ENCODE measurements at regions not wholly inside any gene's neighbourhood (a gene's known extent, or its start where the extent isn't known, plus 50 kb on each side); places are given as distances from the start of the nearest gene placed in this dataset.

- Histone ChIP-seq H2BK20ac (ENCODE audit: low read depth, low read length, poor library complexity, severe bottlenecking) (no peak overlapping the region), H3K27me3 (ENCODE audit: insufficient read depth, low read length) (no peaks in the 10 kb centered on the region), H3K23me2 (ENCODE audit: insufficient read length, low read depth, low read length, poor library complexity, severe bottlenecking) (no peaks in the 10 kb centered on the region), H4K5ac (ENCODE audit: insufficient read length, low read depth, low read length) (no peak overlapping the region), H2AK5ac (ENCODE audit: insufficient read length, low read length) (no peak overlapping the region), H3K27ac (ENCODE audit: insufficient read length, low read depth, low read length) (no peak overlapping the region), H2BK15ac (ENCODE audit: low read depth, low read length) (no peak overlapping the region), H4K20me1 (ENCODE audit: control insufficient read depth, insufficient read depth, insufficient read length) (no peaks in the 10 kb centered on the region), H3K79me1 (ENCODE audit: insufficient read depth, low read depth, low read length, poor library complexity, severe bottlenecking) (no peaks in the 10 kb centered on the region), H3K9me3 (ENCODE audit: control insufficient read depth, low read depth, low read length) (no peaks in the 10 kb centered on the region), H3K23ac (ENCODE audit: insufficient read length, low read depth, low read length) (no peak overlapping the region), H4K8ac (replicated peaks; ENCODE audit: insufficient read length, low read depth, low read length) (no peak overlapping the region), H3K9ac (ENCODE audit: extremely low read depth, insufficient read length, low read length) (no peak overlapping the region), H3K56ac (ENCODE audit: insufficient read length, low read depth, low read length) (no peak overlapping the region), H3K79me2 (ENCODE audit: insufficient read depth, low read length) (no peaks in the 10 kb centered on the region), H3K4ac (ENCODE audit: low read depth, low read length) (no peak overlapping the region), H3K4me1 (ENCODE audit: insufficient read depth, low read length) (no peaks in the 10 kb centered on the region), H3K18ac (ENCODE audit: insufficient read length, low read depth, low read length) (no peak overlapping the region), H3T11ph (ENCODE audit: low read length) (no peak overlapping the region), H4K91ac (ENCODE audit: insufficient read length, low read depth, low read length) (no peak overlapping the region), H2BK5ac (ENCODE audit: insufficient read length, low read length) (no peak overlapping the region), H3K14ac (ENCODE audit: insufficient read depth, low read length) (no peak overlapping the region), H3K4me2 (ENCODE audit: insufficient read depth, insufficient read length, low read length) (no peak overlapping the region), H2BK12ac (ENCODE audit: insufficient read length, low read depth, low read length) (no peak overlapping the region), H2AFZ (ENCODE audit: low read length) (no peak overlapping the region), H2BK120ac (ENCODE audit: low read depth, low read length, poor library complexity, severe bottlenecking) (no peak overlapping the region)
- Mint-ChIP-seq H3K4me1 (peaks cover 10 to 25% of the 10 kb centered on the region in 2 experiments), H3K27me3 (ENCODE audit: low read depth) (peaks cover 35% of the 10 kb centered on the region), H3K9me3 (no peaks in the 10 kb centered on the region; a peak in 1 of 5 replicates), H3K36me3 (ENCODE audit: insufficient read depth in 1 of 3, low read depth in 3 of 3) (no peaks in the 10 kb centered on the region), H3K27ac (peak overlapping the region in 1 of 3 experiments; percentile 70; a peak in 1 of 7 replicates), H3K4me3 (no peak overlapping the region)
- no peak for DNase-seq
- no peak for TF ChIP-seq CTCF (conservative IDR thresholded peaks at IDR 0.05)
- WGBS (ENCODE audit: extremely low coverage, insufficient read length, low lambda C conversion rate), result no CpG with 5 or more reads among the region's 16 CpGs
Observed at GRCh38 chr3:193842029-193842798, 249.2 kb downstream of the OPA1 start.

Measured in H9 (cell line).